Colon (tissue), 2 donors: ENCODE measurements at regions not wholly inside any gene's neighbourhood (a gene's known extent, or its start where the extent isn't known, plus 50 kb on each side); places are given as distances from the start of the nearest gene placed in this dataset.
A peak's percentile ranks its signal among the peaks of the same experiment; 100 is the strongest.
"Not testable (repeated sequence)": the region's sequence is repeated elsewhere in the genome, so short reads cannot be mapped to it uniquely, and the experiment has no call there.

ENCODE experiments used
- FAIRE-seq: peaks from 2 replicates; lab custom pipeline; 2012; peaks lifted over from hg19 to GRCh38; lab: Jason Lieb, UNC
- donor health status: control.
- donor health status: control.

DNA sequence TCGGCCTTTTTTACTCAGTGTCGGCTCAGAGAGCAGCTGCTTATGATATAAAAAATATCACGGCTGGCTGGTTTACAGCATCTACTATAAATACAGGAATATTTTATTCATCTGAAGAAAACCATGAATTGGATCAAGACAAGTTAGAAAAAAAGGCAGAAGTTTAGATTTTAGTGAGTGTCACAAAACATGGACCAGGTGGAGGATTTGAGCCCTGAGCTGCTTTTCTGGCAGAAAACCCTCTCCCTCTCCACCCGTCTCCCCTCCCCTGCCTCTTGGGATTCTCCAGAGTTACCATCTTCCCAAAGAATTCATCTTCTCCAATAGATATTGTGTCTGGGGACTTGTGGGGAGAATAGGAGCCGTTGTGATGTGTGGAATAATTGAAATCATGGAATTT lies 142.8 kb upstream of the RAI2 start:
- FAIRE-seq, result no peak

DNA sequence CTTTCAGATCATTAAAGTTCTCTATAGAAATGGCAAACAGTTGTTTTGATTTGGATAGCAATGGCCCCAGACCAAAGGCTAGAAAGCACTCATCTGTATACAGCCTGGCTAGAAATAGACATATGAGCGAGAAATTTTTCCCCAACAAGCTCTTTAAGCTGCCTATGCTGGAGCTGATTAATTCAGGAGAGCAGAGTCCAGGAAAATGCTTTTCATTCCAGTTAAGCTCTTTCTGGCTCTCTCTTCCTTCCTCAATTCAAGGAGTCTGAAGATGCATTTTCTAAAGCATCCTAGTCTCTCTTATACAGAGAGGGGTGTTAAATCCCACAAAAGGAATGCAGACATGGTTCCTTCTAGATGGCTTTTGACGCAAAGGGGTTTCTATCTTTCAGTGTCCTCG lies 141.7 kb upstream of the RAI2 start:
- no peak for FAIRE-seq

DNA sequence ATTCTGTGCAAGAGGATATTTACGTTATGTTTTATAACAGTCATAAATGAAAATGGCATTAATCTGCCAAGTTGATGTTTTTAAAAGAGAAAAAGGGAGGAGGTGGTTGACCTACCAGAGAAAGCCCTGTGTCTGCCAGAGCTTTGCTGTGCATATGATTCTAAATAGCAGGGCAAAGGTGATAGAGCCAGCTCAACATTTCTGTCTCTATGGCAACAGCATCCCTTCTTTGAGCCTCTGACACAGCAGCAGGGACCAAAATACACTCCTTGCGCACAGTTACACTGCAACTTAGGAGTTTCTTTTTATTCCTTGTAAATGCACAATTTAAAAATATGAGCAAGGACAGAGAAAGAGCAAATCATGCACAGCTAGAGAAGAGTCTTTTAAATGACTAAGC lies 133.3 kb upstream of the RAI2 start:
- FAIRE-seq, result no peak

DNA sequence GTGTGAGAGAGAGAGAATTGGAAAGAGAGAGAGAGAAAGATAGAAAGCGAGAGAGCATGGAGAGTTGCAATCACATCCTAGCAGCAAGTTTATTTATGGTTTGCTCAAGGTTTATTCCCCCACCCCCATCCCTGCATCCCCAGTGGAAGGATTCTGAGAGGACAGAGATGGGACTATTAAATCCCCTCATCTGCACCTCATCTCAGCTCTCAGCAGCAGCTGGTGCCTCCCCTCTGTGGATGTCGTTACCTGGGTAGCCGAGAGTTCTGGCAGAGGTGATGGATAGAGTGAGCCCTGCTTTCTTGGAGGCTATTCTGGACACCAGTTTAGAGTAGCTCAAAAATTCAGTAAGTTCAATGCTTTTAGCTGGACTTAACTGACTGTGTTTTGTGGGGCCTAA lies 132.0 kb upstream of the RAI2 start:
- FAIRE-seq, result no peak

DNA sequence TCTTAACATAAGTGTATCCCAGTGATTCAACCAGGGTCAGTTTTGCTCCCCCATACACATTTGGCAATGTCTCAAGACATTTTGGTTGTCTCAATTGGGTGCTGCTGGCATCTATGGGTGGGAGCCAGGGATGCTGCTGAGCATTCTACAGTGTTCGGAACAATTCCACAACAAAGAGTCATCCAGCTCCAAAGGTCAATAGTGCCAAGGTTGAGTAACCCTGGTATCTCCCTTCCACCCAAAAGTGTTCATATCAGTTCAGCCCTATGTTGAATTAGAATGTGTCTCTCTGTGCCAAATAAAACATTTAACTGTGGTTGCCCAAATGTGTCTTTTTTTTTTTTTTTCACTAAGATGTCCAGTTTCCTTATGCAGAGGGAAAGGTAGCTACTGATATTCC lies 129.4 kb upstream of the RAI2 start:
- no peak for FAIRE-seq

DNA sequence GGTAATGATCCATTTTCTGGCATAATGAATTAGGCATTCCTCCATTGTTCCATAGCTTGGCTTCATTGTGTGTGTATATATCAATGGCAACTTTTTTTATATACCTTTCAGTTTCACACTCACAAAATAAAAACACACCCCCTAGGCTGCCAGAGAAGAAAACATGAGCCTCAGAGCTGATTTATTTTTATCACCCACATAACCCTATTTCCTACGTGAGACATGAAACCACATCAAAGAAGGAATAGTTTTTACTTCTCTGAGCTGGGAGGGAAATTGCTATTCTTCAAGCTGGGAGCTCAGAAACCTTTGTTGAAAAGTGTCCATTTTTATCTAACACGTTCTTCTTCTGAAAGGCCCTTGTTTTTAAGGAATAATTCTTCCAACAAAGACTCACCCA lies 126.7 kb upstream of the RAI2 start:
- FAIRE-seq, result peak; percentile 47

DNA sequence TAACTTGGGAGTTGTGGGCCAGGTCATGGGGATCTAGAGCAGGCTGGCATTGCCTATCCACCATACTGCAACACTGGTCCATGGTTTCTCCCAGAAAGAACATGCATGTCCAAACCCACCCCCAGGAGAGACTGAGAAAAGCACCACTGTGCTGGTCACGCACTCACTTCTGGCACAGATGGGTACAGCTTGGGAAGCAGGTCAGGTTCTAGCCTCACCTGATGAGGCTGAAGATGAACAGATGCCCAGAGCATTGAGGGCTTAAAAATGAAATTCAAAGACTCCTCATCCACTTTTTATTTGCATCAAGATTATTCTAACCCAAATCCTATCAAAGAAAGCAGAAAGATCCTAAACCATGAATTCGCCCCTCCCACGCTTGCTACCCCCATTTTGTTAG lies 125.9 kb upstream of the RAI2 start:
- FAIRE-seq, result no peak

DNA sequence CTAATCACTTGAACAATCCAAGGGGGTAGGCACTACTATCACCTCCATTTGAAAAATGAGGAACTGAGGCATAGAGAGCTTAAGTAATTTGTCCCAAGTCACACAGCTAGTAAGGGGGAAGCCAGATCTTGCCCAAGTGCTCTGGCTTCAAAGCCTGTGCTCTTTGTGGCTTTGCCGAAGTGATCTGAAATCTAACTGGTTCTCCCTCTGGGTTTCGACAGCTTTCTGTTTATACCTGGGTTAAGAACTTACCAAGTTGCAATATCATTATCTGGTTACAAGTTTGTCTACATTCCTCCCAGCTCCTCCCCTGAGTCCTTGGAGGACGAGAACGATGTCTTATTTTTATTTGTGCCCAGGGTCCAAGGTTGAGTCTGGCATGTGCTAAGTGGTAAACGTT lies 125.3 kb upstream of the RAI2 start:
- no peak for FAIRE-seq

DNA sequence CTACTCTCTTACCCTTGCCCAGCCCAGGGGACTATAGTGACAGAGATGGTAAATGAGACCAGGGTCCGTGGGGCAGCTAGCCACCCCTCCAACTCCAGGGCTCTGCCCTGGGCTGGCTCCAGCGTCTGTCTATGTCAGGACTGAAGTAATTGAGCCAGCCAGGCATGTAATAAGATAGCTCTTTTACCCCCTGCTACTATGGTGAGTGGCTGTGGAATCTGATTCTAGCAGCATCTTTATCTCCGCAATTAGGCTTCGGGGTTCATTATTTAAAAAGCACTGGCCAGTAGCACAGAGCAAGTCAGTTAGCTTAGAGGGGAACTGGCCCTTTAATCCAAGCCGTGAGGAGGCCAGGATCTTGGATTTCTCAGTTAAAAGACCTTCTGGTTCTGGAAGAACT lies 123.3 kb upstream of the RAI2 start:
- FAIRE-seq, result no peak

DNA sequence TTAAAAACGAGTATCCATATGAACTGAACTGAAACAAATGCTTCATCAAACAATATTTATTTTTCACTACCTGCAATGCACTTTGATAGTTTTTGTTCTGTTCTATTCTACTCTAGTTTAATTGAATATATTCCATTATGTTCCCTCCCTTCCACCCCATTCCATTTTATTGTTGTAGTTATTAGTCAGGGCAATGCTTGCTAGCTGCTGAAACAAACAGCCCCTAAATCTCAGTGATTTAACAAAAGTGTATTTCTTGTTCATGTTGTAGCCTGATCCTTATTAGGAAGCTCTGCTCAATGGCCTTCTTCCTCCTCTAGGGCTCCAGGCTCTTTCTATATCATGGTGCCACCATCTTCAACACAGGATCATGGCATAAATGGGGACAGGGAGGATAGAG lies 122.3 kb upstream of the RAI2 start:
- no peak for FAIRE-seq

DNA sequence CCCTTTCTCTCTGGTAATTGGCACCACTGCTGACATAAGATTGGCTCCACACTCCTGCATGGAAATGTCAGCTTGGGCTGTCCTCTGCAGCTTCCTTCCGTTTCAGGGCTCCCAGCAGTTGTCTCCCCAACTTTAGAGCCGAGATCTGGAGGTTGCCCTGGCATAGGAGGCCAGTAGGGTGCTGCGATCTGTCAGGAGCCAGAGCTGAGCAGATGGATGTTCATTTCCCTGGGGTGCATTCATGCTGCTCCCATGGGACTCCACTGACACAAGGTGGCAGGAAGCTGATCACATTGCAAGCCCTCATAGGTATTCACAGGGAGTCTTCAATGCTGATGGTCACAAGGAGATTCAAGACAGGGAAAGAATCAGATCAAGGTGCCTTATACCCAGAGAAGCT lies 116.6 kb upstream of the RAI2 start:
- FAIRE-seq, result no peak

DNA sequence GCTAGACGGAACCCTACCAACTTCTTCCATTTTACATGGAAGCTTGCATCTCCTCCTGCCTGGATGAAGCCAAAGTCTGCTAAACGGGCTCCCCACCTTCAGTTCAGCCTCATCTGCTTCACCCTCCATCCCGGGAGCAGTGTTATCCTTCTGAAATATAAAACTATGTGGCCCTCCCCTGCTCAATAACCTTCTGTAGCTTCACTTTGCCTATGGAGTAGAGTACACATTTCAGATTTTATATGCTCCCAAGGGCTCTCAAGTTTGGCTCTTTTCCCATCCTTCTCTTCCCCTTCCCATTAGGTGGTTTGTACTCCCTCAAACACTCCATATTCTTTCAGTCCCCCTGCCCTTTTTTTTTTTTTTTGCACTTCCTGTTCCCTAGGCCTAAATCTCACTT lies 115.9 kb upstream of the RAI2 start:
- no peak for FAIRE-seq

DNA sequence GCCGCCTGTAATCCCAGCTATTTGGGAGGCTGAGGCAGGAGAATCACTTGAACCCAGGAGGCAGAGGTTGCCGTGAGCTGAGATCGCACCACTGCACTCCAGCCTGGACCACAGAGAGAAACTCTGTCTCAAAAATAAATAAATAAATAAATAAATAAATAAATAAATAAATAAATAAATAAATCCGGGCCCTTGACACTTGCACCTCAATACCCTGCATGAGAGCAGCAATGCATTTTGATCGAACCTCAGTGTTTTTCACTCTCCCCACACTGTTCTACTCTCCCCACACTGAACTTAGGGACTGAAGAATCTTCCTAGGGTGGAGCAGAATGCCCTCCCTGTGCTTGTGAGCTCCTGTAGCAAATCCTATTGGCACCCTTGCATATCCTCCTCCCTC lies 114.3 kb upstream of the RAI2 start:
- FAIRE-seq, result not testable (repeated sequence)

DNA sequence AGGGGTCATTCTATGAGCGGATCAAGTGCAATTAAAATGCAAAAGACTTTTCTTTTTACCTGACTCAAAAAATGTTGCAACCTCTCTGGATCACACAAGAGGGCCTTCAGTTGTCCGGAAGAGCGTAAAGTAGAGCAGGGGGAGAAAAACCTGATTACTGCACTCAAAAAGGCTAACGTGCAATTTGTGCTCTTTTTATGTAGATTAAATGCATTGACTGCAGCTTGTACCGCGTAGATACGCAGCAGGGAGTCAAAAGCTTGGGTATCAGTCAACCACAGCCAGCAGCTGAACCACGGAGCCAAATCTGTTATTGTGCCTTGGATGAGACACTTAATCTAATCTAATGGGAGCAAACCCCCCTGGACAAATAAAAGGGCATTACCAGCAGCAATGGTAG lies 107.3 kb upstream of the RAI2 start:
- no peak for FAIRE-seq

DNA sequence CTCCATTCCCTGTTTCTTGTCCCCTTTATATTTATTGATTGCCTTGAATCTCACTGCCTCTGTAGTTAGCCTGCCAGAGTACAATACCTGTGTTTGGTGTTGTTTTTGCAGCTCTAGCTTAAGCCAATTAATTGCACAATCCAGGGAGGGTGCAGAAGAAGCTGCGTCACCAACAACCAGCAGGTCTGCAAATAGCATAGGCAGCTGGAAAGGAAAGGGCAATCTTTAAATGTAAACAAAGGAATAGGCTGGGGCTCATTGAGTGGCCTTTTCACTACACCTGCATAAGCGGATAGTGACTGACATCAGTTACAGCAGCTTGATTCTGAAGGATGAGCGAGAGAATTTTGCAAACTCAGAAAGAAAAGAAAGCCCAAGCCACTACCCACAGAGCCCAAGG lies 106.8 kb upstream of the RAI2 start:
- no peak for FAIRE-seq

DNA sequence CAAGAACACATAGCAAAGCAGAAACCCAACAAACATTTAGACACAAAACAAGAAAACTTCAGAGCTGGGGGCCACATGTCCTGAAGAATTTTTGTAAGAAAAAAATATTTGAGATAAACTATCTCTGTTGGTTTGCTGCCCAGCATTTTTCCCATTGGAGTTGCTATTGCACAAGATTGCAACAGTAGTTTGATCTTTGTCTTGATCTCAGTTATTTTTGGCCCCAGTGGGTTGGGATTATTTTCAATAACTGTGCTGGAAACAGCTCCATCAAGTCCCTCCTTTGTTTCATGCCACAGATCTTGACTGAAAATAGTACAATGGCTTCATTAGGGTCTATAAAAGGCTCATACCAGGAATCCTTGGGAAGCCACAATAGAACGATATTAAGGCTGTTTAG lies 103.8 kb upstream of the RAI2 start:
- FAIRE-seq, result peak; percentile 36

DNA sequence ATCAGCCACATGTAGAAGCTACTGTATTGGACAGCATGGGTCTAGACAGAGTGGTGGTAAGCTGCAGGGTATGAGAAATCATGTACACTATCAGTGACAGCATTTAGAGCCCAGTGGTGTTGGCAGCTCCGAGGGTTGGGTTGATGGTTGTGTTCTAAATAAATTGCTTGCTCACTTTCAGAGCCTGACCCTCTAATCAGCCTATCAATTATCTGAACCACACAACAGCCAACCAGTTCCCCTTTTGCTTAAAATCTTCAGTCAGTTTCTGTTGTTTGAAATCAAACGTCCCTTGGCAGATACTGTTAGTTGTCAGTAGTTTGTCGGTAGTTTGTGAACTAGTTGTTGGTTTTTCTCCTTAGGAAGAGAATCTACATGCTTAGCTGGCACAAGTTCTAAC lies 99.8 kb upstream of the RAI2 start:
- no peak for FAIRE-seq

DNA sequence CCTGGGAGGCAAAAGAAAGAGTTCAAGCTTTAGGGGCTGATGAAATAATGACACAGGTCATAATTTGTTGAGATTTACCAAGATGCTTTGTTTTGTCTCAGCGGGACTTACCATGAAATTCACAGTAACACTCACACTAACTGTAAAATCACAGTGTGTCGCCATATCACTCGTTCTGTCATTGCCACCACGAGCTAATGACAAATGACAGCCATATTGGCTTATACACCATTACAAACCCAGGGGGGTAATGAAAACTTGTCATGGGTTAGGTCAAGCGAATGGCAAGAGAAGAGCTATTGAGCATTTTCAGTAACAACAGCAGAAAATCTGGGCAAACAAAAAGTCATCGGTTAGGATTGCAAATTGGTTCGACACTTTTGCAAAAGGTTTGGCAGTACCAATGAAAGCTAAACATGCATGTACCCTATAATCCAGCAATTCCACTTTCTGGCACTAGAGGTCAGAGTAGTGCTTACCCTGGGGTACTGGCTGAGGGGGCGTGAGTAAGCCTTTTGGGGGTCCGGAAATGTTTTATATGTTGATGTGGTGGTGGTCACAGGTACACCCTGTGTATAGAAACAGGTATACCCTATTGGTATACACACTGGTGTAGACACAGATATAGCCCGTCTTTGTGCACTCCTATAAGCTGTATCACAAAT lies 83.9 kb upstream of the RAI2 start:
- FAIRE-seq, result no peak

DNA sequence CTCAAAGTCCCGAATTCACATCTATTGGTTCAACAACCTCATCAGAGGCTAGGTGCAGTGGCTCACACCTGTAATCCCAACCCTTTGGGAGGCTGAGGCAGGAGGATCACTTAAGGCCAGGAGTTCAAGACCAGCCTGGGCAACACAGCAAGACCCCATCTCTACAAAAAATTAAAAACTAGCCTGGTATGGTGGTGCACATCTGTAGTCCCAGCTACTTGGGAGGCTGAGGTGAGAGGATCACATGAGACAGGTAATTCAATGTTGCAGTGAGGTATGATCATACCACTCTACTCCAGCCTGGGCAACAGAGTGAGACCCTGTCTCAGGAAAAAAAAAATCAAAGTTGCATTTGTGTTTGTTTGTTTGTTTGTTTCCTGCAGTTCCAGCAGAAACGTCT lies 80.1 kb upstream of the RAI2 start:
- not testable (repeated sequence) for FAIRE-seq

DNA sequence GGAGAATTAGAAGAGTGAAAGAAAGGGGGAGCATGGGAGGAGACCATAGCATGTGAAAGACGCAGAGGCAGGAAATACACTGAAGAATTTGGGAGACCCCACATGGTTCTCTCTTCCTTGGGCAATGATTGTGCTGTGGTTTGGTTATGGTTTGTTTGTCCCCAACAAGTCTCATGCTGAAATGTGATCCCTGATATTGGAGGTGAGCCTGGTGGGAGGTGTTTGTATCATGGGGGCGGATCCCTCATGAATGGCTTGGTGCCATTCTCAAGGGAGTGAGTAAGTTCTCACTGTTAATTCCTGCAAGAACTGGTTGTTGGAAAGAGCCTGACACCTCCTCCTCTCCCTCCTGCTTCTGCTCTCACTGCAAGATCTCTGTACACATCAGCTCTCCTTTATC lies 78.6 kb upstream of the RAI2 start:
- FAIRE-seq, result no peak

DNA sequence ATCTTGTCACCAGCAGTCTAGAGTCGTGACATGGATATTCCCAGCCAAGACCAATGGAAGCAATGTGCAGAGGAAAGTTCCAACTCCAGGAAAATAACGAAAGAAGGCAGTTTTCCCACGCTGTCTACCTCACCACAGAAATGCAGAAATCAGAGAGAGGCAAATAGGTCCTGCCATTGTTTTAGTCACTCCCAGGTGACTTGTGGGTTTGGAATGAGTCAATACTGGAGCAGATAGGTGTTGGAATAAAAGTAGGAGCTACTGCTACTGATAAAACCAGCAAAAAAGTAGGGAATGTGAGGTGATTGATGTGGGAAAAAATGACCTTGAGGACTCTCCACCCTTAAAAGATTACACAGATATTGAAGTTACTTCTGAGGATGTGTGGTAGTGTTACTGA lies 72.8 kb upstream of the RAI2 start:
- no peak for FAIRE-seq

DNA sequence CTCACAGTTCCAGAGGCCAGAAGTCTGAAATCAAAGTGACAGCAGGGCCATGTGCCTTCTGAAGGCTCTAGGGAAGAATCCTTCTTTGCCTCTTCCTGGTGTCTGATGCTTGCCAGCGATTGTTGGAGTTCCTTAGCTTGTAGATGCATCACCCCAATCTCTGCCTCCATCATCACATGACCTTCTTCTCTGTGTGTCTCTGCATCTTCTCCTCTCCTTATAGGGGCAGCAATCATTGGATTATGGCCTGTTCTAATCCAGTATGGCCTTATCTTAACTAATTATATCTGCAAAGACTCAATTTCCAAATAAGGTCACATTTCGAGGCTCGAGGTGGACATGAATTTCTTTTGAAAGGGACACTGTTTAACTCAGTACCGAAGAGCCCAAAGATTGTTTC lies 71.7 kb upstream of the RAI2 start:
- FAIRE-seq, result no peak

DNA sequence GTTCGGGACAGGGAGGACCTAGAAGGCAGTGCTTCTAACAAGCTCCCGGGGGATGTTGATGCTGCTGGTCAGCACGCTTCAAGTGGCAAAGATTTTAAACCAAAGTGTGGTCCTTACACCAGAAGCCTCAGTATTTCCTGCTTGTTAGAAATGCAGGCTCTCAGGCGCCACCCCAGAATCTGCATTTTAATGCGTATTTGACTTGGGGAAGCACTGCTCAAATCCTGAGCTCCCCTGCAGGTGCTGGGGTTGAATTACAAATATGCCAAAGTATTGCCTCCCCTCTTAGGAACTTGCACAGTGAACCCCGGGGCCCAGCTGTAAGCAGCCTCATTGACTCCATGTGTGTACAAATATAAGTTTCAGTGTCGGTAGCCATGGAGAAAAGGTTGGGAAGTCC lies 70.8 kb upstream of the RAI2 start:
- FAIRE-seq, result no peak

DNA sequence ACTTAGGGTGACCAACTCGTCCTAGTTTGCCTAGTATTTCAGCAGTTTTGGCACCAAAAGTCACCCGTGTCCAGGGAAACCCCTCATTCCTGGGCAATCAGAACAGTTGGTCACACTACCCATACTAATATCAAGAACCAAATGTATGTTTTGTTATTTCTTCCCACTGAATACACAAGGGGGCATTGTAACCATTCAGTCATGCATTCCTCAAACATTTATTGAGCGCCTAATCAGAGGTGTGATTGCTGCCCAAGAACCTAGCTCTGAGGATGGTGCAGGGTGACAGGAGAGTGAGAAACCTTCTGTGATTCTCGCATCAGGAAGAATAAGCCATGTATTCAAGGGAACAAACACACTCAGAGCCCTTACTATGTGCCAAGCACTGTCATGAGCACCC lies 69.8 kb upstream of the RAI2 start:
- no peak for FAIRE-seq

DNA sequence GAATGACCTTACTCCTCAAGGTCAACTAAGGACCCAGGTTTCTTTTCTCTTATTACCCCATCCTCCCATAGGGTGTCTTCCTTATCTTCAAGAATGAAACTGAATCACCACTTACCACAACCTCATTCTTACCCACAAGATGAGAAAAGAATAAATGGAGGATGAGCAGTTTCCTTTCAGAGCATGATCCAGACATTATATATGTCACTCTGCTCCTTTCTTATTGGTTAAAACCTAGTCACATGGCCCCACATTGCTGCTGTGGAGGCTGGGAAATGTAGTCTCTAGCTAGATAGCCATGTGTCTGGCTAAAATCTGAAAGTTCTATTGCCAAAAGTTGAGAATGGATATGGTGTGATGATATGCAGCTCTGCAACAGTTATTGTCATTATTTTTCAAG lies 62.4 kb upstream of the RAI2 start:
- no peak for FAIRE-seq
